ENCODE measurements at regions not wholly inside any gene's neighbourhood (a gene's known extent, or its start where the extent isn't known, plus 50 kb on each side); places are given as distances from the start of the nearest gene placed in this dataset.
"Not testable (repeated sequence)": the region's sequence is repeated elsewhere in the genome, so short reads cannot be mapped to it uniquely, and the experiment has no call there.

DNA sequence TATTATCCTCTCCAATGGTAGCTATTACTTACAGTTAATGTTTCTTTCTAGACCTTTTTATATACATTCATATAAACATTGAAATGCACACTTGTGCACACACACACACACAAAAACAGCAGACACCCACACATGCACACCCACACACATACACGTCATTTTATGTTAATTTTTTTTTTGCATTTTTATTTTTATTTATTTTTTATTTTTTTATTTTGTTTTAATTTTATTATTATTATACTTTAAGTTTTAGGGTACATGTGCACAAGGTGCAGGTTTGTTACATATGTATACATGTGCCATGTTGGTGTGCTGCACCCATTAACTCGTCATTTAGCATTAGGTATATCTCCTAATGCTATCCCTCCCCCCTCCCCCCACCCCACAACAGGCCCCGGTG, 1839.1 kb downstream of the LRRC4C start:
- H3K36me3 Mint-ChIP-seq; H3K27ac Mint-ChIP-seq; H3K27me3 Mint-ChIP-seq (ENCODE audit: low read depth in 3 of 3); DNase-seq; H3K4me3 Mint-ChIP-seq; H3K4me1 Mint-ChIP-seq: not testable (repeated sequence)
- H3K9me3 Mint-ChIP-seq: peaks cover 6 to 45% (median 15%) of the 10 kb centered on the region in 6 donors

DNA sequence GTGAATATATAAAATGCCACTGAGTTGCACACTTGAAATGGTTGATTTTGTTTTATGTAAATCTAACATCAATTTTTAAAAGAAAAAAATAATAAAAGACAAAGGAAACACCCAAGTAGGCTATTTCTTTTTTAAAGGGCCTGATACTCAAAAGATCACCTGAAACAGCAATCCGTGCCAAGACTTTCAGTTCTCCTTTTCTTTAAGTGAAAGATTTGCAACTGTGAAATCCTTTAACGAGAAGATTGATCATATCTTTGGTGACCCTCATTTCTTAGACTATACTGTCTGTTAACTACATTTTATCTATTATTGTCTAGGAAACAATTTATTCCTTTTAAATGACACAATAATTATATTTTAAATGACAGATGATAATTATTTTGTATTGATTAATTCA, 1841.5 kb downstream of the LRRC4C start:
- H3K27ac Mint-ChIP-seq: no peak overlapping the region
- peaks cover 0 to 2% (median 0%) of the 10 kb centered on the region in 3 donors for H3K27me3 Mint-ChIP-seq (ENCODE audit: low read depth in 3 of 3)

DNA sequence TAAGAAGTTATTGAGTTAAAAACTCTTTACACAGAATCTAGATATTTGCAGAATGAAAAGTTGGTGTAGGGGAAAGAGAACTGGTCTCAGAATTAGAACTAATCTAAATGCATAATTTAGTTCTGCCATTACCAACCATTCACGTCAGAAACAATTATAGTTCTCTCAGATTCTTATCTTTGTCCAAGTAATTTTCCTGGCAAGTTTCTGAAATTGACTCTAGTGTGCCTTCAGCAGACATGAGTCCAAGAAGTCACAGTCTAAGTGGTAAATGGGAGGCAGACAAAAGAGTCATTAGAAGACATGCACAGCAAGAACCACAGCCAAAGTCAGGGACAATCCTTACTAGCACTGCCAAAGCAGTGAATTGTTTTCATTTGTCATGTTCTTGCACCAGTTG, 1870.1 kb downstream of the LRRC4C start:
- Mint-ChIP-seq H3K36me3 (no peaks in the 10 kb centered on the region), H3K4me1 (no peaks in the 10 kb centered on the region), H3K27me3 (ENCODE audit: low read depth in 3 of 3) (peaks cover 0 to 2% (median 0%) of the 10 kb centered on the region in 3 donors), H3K27ac (no peak overlapping the region), H3K9me3 (peaks cover 5 to 19% (median 10%) of the 10 kb centered on the region in 6 donors), H3K4me3 (no peak overlapping the region)
- no peak for DNase-seq

More for the DNA sequence above, 1841.5 kb downstream of the LRRC4C start:
- DNase-seq: no peak
- no peaks in the 10 kb centered on the region for H3K36me3 Mint-ChIP-seq
- H3K4me1 Mint-ChIP-seq: no peaks in the 10 kb centered on the region
- H3K4me3 Mint-ChIP-seq: no peak overlapping the region
- H3K9me3 Mint-ChIP-seq: peaks cover 9 to 50% (median 24%) of the 10 kb centered on the region in 6 donors

DNA sequence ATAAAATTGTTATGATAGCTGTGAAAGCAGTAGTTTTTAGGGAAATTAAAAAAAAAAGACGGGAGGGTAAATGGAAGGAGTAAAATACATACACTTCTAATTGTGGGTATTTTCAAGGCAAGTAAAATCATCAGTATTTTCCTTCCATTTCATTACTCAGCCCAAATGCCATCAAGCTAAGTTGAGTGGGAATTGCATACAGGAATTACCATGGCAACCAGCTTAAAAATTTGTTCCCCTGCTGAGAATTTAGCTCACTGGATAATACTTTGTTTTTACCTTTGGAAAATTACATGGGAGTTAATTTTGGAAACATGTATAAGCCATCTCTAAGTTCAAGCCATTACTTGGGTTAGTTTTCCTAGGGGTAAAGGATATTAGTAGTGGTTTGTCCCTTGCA, 1873.4 kb downstream of the LRRC4C start:
- Mint-ChIP-seq H3K9me3 (peaks cover 9 to 39% (median 20%) of the 10 kb centered on the region in 6 donors), H3K27me3 (ENCODE audit: low read depth in 3 of 3) (peaks cover 0 to 2% (median 0%) of the 10 kb centered on the region in 3 donors), H3K4me1 (no peaks in the 10 kb centered on the region), H3K4me3 (no peak overlapping the region), H3K36me3 (no peaks in the 10 kb centered on the region), H3K27ac (no peak overlapping the region)
- DNase-seq: no peak

DNA sequence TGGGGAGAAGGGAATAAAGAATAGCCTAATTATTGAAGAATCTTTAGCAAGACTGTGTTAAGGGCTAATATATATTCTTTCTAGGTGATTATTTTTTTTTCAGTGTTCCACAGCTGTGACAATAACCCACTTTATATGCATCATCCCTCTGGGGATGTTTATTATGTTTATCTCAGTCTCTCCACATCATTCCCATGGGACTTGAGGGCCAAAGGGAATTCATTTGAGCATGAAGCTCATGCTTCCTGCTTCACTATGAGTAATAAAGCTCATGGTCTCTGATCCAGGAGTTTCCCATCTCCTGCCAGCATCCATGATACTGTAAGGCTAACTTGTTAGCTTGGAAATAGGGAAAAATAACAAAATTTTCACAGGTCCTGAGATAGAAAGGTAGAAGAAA, 1888.4 kb downstream of the LRRC4C start:
- DNase-seq: no peak
- no peak overlapping the region for H3K27ac Mint-ChIP-seq
- no peaks in the 10 kb centered on the region for H3K36me3 Mint-ChIP-seq
- H3K4me3 Mint-ChIP-seq: no peak overlapping the region
- no peaks in the 10 kb centered on the region for H3K4me1 Mint-ChIP-seq
- H3K27me3 Mint-ChIP-seq (ENCODE audit: low read depth in 3 of 3): no peaks in the 10 kb centered on the region
- peaks cover 7 to 31% (median 19%) of the 10 kb centered on the region in 6 donors for H3K9me3 Mint-ChIP-seq

DNA sequence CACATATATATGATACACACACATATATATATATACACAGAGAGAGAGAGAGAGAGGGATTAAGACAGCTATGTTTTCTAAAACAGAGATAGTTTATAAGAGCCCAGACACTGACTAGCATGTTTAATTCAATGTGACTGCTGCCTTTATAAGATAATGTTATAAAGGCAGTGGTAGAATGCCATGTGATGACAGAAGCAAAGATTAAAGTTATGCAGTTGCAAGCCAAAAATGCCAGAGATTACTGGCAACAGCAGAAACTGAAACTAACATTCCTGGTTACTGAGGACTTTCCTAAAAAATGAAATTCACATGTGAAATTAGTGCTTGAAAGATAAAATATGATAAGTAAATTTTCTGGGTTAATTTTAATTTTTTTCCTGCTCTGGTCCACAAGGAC, 1888.9 kb downstream of the LRRC4C start:
- no peak overlapping the region for H3K27ac Mint-ChIP-seq
- H3K4me3 Mint-ChIP-seq: no peak overlapping the region
- peaks cover 8 to 31% (median 21%) of the 10 kb centered on the region in 6 donors for H3K9me3 Mint-ChIP-seq
- no peaks in the 10 kb centered on the region for H3K4me1 Mint-ChIP-seq
- H3K36me3 Mint-ChIP-seq: no peaks in the 10 kb centered on the region
- DNase-seq: no peak
- H3K27me3 Mint-ChIP-seq (ENCODE audit: low read depth in 3 of 3): no peaks in the 10 kb centered on the region

DNA sequence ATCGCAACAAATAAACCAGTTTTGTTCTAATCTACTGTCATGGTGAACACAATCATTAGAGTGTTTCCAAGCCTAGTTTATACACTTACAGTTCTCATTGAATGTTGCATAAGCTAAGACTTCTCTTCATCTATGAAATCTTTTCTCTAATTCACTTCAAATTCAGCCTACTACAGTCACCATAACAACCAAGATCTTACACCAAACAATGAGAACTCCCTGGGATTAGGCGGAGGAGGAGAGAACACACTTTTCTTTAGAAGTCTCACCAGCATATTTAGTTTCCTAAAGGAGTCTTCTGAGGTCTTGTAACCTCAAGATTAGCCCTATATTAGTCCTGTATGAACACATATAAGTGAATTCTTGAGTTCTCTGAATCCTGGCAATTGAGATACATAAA, 1889.7 kb downstream of the LRRC4C start:
- DNase-seq: no peak
- H3K4me3 Mint-ChIP-seq: no peak overlapping the region
- H3K4me1 Mint-ChIP-seq: no peaks in the 10 kb centered on the region
- H3K27me3 Mint-ChIP-seq (ENCODE audit: low read depth in 3 of 3): no peaks in the 10 kb centered on the region
- peaks cover 11 to 36% (median 25%) of the 10 kb centered on the region in 6 donors for H3K9me3 Mint-ChIP-seq
- H3K27ac Mint-ChIP-seq: no peak overlapping the region
- no peaks in the 10 kb centered on the region for H3K36me3 Mint-ChIP-seq

DNA sequence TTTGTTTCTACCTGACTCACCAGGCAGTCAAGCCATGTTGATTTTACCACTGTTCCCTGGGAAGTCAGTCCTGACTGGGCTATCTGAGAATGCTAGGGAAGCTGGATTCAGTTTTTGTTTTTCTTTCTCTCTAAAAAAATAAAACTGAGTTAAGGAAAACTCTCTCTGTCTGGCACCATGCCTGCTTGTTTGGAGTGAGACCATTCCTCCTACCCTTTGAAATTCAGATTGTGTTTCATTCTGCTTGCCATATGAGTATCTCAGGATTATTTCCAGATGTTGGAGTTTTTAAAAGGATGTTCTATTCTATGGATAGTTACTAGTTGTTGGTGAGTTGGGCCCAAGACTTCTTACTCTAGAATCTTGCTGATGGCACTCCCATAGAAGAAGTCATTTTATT, 1917.0 kb downstream of the LRRC4C start:
- DNase-seq: no peak
- Mint-ChIP-seq H3K36me3 (no peaks in the 10 kb centered on the region), H3K27ac (no peak overlapping the region), H3K4me3 (no peak overlapping the region), H3K9me3 (peaks cover 2 to 58% (median 38%) of the 10 kb centered on the region in 6 donors), H3K27me3 (ENCODE audit: low read depth in 3 of 3) (peaks cover 0 to 2% (median 0%) of the 10 kb centered on the region in 3 donors), H3K4me1 (no peaks in the 10 kb centered on the region)

DNA sequence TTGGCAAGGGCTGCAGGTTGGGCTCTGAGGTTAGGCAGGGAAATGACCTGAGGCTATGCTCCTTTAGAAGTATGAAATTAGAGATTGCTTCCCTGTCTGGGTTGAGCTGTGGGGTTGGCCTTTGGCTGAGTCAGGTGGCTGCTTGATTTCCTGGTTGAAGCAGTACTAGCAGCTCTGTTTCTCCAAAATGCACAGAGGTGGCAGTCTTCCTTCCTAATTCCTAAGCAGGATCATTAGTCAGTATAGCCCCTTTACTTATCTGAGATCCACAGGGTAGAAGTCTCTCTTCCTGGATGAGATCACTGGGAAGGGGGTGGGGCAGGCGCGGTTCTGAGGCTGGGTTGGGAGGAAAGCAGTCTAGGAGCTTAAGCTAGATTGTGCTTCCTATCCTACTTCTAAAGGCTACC, 1917.5 kb downstream of the LRRC4C start:
- DNase-seq: no peak
- Mint-ChIP-seq H3K27me3 (ENCODE audit: low read depth in 3 of 3) (peaks cover 0 to 2% (median 0%) of the 10 kb centered on the region in 3 donors), H3K27ac (no peak overlapping the region), H3K4me1 (no peaks in the 10 kb centered on the region), H3K36me3 (no peaks in the 10 kb centered on the region), H3K9me3 (peaks cover 2 to 56% (median 36%) of the 10 kb centered on the region in 6 donors), H3K4me3 (no peak overlapping the region)

DNA sequence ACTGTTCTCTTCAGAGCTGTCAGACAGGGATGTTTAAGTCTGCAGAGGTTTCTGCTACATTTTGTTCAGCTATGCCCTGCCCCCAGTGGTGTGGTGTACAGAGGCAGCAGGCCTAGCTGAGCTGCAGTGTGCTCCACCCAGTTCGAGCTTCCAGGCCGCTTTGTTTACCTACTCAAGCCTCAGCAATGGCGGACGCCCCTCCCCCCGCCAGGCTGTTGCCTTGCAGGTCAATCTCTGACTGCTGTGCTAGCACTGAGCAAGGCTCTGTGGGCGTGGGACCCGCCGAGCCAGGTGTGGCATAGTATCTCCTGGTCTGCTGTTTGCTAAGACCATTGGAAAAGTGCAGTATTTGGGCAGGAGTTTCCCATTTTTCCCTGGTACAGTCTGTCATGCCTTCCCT, 1923.1 kb downstream of the LRRC4C start:
- H3K36me3 Mint-ChIP-seq; H3K4me1 Mint-ChIP-seq; H3K27ac Mint-ChIP-seq; H3K27me3 Mint-ChIP-seq (ENCODE audit: low read depth in 3 of 3); DNase-seq; H3K4me3 Mint-ChIP-seq: not testable (repeated sequence)
- H3K9me3 Mint-ChIP-seq: peaks cover 10 to 71% (median 43%) of the 10 kb centered on the region in 6 donors

Measured in immature natural killer cell (primary cell).